SK-N-SH (cell line): ENCODE measurements at regions not wholly inside any gene's neighbourhood (a gene's known extent, or its start where the extent isn't known, plus 50 kb on each side); places are given as distances from the start of the nearest gene placed in this dataset.
A peak's percentile ranks its signal among the peaks of the same experiment; 100 is the strongest.

ENCODE experiments used
- CTCF ChIA-PET: fragments of 300-600, 350-600 bp; formaldehyde crosslinking; extraction: SDS; loops from one replicate; lab custom pipeline; 2021; lab: Yijun Ruan, JAX
- POLR2A ChIA-PET: fragments of 350-600 bp; sonication (Branson Sonifier 250); formaldehyde crosslinking; extraction: SDS; loops from one replicate; lab custom pipeline; 2020; ENCODE audit warnings: antibody characterized with exemption, inconsistent platforms; lab: Yijun Ruan, JAX
- DNase-seq: peaks from one replicate; pipeline ENCODE4 v3.0.0; 2012
- H2AFZ ChIP-seq: fragments of 200-600 bp; sonication (generic); 2 replicates; pipeline ENCODE4 v1.8.1; 2016; ENCODE audit warnings: antibody characterized with exemption, mild to moderate bottlenecking, low read depth
- H3F3A ChIP-seq: fragments of 200-600 bp; sonication (generic); replicated peaks from 2 replicates; pipeline ENCODE3; 2016; ENCODE audit warnings: antibody characterized with exemption, mild to moderate bottlenecking; ENCODE audit not compliant: insufficient read depth
- H3K27ac ChIP-seq, 2 experiments: fragments of 200-500 bp in 1 of 2; fragments of 200-600 bp in 1 of 2; sonication (Bioruptor generic) in 1 of 2; sonication (generic), shearing (Covaris generic) in 1 of 2; 2 replicates each; pipeline versions ENCODE4 v1.5.1 to v1.6.1; 2014 to 2016; ENCODE audit warnings: low read depth in 2 of 2, inconsistent platforms in 1 of 2, low read length in 1 of 2, mild to moderate bottlenecking in 1 of 2, mixed read lengths in 1 of 2
- H3K27me3 ChIP-seq: fragments of 200-600 bp; sonication (generic), shearing (Covaris generic); 2 replicates; pipeline ENCODE4 v1.6.1; 2016; ENCODE audit warnings: mixed run types; ENCODE audit not compliant: insufficient read depth
- H3K36me3 ChIP-seq, 2 experiments: fragments of 200-500 bp in 1 of 2; fragments of 200-600 bp in 1 of 2; sonication (Bioruptor generic) in 1 of 2; sonication (generic) in 1 of 2; replicated peaks in 1 of 2; 2 replicates each; pipeline versions ENCODE3 to v1.5.1; 2014 to 2016; ENCODE audit warnings: low read length in 1 of 2, mild to moderate bottlenecking in 1 of 2; ENCODE audit not compliant: insufficient read depth in 2 of 2, control insufficient read depth in 1 of 2
- H3K4me1 ChIP-seq, 2 experiments: fragments of 200-500 bp in 1 of 2; fragments of 200-600 bp in 1 of 2; sonication (Bioruptor generic) in 1 of 2; sonication (generic), shearing (Covaris generic) in 1 of 2; 2 replicates each; pipeline versions ENCODE4 v1.5.1 to v1.6.1; 2014 to 2016; ENCODE audit warnings: low read depth in 1 of 2, low read length in 1 of 2, mixed run types in 1 of 2; ENCODE audit not compliant: insufficient read depth in 2 of 2, control insufficient read depth in 1 of 2
- H3K4me2 ChIP-seq: fragments of 200-600 bp; sonication (generic), shearing (Covaris generic); 2 replicates; pipeline ENCODE4 v1.6.1; 2017; ENCODE audit warnings: mixed run types
- H3K4me3 ChIP-seq, 2 experiments: fragments of 200-500 bp in 1 of 2; fragments of 200-600 bp in 1 of 2; sonication (Bioruptor generic) in 1 of 2; sonication (generic), shearing (Covaris generic) in 1 of 2; 2 replicates each; pipeline versions ENCODE4 v1.5.1 to v1.8.1; 2014 to 2016; ENCODE audit warnings: low read depth in 2 of 2, inconsistent platforms in 1 of 2, low read length in 1 of 2, mild to moderate bottlenecking in 1 of 2, mixed read lengths in 1 of 2, moderate library complexity in 1 of 2
- H3K79me2 ChIP-seq: fragments of 200-600 bp; sonication (generic); 2 replicates; pipeline ENCODE4 v1.8.1; 2017; ENCODE audit warnings: mild to moderate bottlenecking; ENCODE audit not compliant: insufficient read depth
- H3K9ac ChIP-seq: fragments of 200-600 bp; sonication (generic); 2 replicates; pipeline ENCODE4 v1.6.1; 2017; ENCODE audit warnings: mixed run types
- H3K9me2 ChIP-seq: fragments of 200-600 bp; sonication (generic); 2 replicates; pipeline ENCODE4 v1.6.1; 2017; ENCODE audit warnings: mixed run types
- H3K9me3 ChIP-seq: fragments of 200-600 bp; sonication (generic); 2 replicates; pipeline ENCODE4 v1.6.1; 2017; ENCODE audit warnings: mixed run types, mild to moderate bottlenecking, moderate library complexity
- H4K20me1 ChIP-seq: fragments of 200-600 bp; sonication (generic); 2 replicates; pipeline ENCODE4 v1.6.1; 2017; ENCODE audit warnings: mild to moderate bottlenecking, mixed run types; ENCODE audit not compliant: insufficient read depth
- EZH2phosphoT487 ChIP-seq: fragments of 200-600 bp; sonication (generic); IDR thresholded peaks from 2 replicates; pipeline ENCODE4 v1.6.1; 2017; ENCODE audit warnings: low read depth, mixed run types, mild to moderate bottlenecking, antibody characterized with exemption, moderate library complexity, borderline replicate concordance
- FOXM1 ChIP-seq: IDR thresholded peaks from 2 replicates; pipeline ENCODE4 v1.4.0; 2012; ENCODE audit warnings: low read depth, mild to moderate bottlenecking
- GABPA ChIP-seq: IDR thresholded peaks from 2 replicates; pipeline ENCODE4 v1.4.0; 2012; ENCODE audit warnings: low read depth, mild to moderate bottlenecking
- GATA2 ChIP-seq: sonication (generic); formaldehyde crosslinking; IDR thresholded peaks from 2 replicates; pipeline ENCODE4 v1.5.0; 2020; ENCODE audit warnings: mild to moderate bottlenecking, missing genetic modification reagents
- MXI1 ChIP-seq: IDR thresholded peaks from 2 replicates; pipeline ENCODE4 v1.6.1; 2012; ENCODE audit warnings: mild to moderate bottlenecking, low read depth, low read length, improper control_type of control experiment
- NFIC ChIP-seq: IDR thresholded peaks from 2 replicates; pipeline ENCODE4 v1.4.0; 2012; ENCODE audit warnings: borderline replicate concordance
- NRF1 ChIP-seq: IDR thresholded peaks from 2 replicates; pipeline ENCODE4 v1.6.1; 2012; ENCODE audit warnings: low read depth, mild to moderate bottlenecking, low read length
- POLR2AphosphoS5 ChIP-seq: IDR thresholded peaks from 2 replicates; pipeline ENCODE4 v1.6.1; 2012; ENCODE audit warnings: low read depth, low read length
- RFX5 ChIP-seq: IDR thresholded peaks from 2 replicates; pipeline ENCODE4 v1.6.1; 2012; ENCODE audit warnings: mild to moderate bottlenecking, improper control_type of control experiment, low read length
- RXRA ChIP-seq: IDR thresholded peaks from 2 replicates; pipeline ENCODE4 v1.4.0; 2012; ENCODE audit warnings: low read depth, mild to moderate bottlenecking, borderline replicate concordance
- TCF12 ChIP-seq: IDR thresholded peaks from 2 replicates; pipeline ENCODE4 v1.4.0; 2012
- whole genome bisulfite sequencing: methylation state at CpG from one replicate; pipeline ENCODE4 v1.1.6; 2017; ENCODE audit warnings: low lambda C conversion rate; 5-methylcytosine and 5-hydroxymethylcytosine counted together
- TF ChIP-seq, protein P1 (sequence below): fragments of 200-600 bp; sonication (generic); IDR thresholded peaks from 2 replicates; pipeline ENCODE4 v1.6.1; 2017; ENCODE audit warnings: antibody characterized with exemption, mild to moderate bottlenecking, moderate library complexity
- TF ChIP-seq, protein P2 (sequence below): IDR thresholded peaks from 2 replicates; pipeline ENCODE4; 2012
- TF ChIP-seq, protein P3 (sequence below): fragments of 150-350 bp; IDR thresholded peaks from 2 replicates; pipeline ENCODE4 v1.6.1; 2017; ENCODE audit warnings: antibody characterized with exemption, low read length, low read depth, borderline replicate concordance
- TF ChIP-seq, protein P4 (sequence below): IDR thresholded peaks from 2 replicates; pipeline ENCODE4 v1.6.1; 2012; ENCODE audit warnings: mild to moderate bottlenecking, low read depth, low read length, moderate library complexity

DNA sequence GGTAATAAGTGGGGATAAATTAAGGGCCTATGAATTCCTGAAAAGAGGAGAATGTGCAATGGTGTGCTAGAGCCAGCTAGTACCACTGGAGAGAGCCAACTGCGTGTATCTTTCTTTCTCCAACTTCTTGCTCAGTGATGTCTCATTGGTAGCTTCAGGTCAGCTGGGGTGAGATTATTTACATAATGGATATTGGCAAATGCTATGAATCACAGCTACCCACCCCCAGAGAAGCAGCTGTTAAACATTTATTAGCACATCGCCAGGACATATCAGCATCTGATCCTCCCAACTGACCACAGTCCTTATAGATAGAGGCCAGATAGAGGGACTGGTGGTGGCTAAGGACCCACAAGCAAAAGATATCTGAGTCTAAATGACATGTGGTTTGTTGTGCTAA, 421.3 kb downstream of the ACTL7B start:
- TF ChIP-seq RXRA = no peak
- no peak for TF ChIP-seq GABPA
- no peak for TF ChIP-seq TCF12
- H2AFZ ChIP-seq = no peak overlapping the region
- DNase-seq = no peak
- POLR2A ChIA-PET = no interaction called here
- H3K36me3 ChIP-seq = peaks cover 0 to 4% of the 10 kb centered on the region in 2 experiments
- no peaks in the 10 kb centered on the region for H3K79me2 ChIP-seq
- no peaks in the 10 kb centered on the region for H3K9me2 ChIP-seq
- no peak overlapping the region for H3K9ac ChIP-seq
- H3F3A ChIP-seq = peaks cover 1% of the 10 kb centered on the region
- WGBS = 47% methylated on average over 2 of the region's 2 CpGs
- CTCF ChIA-PET = no interaction called here
- peaks cover 9% of the 10 kb centered on the region; the same call in 1 of the 2 replicates for H3K9me3 ChIP-seq
- H3K4me3 ChIP-seq = no peak overlapping the region
- H4K20me1 ChIP-seq = no peaks in the 10 kb centered on the region
- no peak overlapping the region for H3K27ac ChIP-seq
- no peaks in the 10 kb centered on the region for H3K4me1 ChIP-seq
- H3K27me3 ChIP-seq = no peaks in the 10 kb centered on the region
- H3K4me2 ChIP-seq = no peak overlapping the region

DNA sequence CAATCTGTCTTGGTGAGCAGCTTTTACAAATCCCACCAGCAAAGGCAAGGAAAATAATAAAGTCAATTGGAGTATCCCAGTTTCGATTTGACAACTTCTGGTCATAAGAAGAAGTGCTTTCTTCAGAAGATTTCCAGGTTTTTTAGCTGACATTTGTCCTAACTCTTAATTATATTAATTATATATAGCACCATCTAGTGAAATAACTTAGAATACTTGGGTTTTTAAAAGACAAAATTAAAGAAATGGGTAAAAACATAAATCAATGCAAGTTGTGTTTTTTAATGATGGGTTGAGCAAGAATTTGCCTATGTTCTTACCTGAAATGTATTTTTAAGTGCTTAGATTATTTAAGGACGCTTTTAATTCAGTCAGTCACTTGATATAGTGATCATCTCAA, 421.8 kb downstream of the ACTL7B start:
- Histone ChIP-seq H3K27ac (no peak overlapping the region), H3K9ac (no peak overlapping the region), H3K9me2 (no peaks in the 10 kb centered on the region), H4K20me1 (no peaks in the 10 kb centered on the region), H2AFZ (no peak overlapping the region), H3K4me3 (no peak overlapping the region), H3K27me3 (no peaks in the 10 kb centered on the region), H3K79me2 (no peaks in the 10 kb centered on the region), H3K36me3 (peaks cover 0 to 4% of the 10 kb centered on the region in 2 experiments), H3K9me3 (peaks cover 9% of the 10 kb centered on the region; the same call in 1 of the 2 replicates), H3F3A (no peaks in the 10 kb centered on the region), H3K4me1 (no peaks in the 10 kb centered on the region), H3K4me2 (no peak overlapping the region)
- POLR2A ChIA-PET = no interaction called here
- CTCF ChIA-PET = interaction anchor here (1.1 kb wide), 1 partner anchor 100 kb away, joined by 3 read pairs; no protein-coding TSS in a partner anchor
- TF ChIP-seq, protein P1, sequence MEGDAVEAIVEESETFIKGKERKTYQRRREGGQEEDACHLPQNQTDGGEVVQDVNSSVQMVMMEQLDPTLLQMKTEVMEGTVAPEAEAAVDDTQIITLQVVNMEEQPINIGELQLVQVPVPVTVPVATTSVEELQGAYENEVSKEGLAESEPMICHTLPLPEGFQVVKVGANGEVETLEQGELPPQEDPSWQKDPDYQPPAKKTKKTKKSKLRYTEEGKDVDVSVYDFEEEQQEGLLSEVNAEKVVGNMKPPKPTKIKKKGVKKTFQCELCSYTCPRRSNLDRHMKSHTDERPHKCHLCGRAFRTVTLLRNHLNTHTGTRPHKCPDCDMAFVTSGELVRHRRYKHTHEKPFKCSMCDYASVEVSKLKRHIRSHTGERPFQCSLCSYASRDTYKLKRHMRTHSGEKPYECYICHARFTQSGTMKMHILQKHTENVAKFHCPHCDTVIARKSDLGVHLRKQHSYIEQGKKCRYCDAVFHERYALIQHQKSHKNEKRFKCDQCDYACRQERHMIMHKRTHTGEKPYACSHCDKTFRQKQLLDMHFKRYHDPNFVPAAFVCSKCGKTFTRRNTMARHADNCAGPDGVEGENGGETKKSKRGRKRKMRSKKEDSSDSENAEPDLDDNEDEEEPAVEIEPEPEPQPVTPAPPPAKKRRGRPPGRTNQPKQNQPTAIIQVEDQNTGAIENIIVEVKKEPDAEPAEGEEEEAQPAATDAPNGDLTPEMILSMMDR = peak; percentile 31
- no peak for TF ChIP-seq FOXM1
- DNase-seq = no peak
- 25% methylated on average over 2 of the region's 2 CpGs for WGBS

DNA sequence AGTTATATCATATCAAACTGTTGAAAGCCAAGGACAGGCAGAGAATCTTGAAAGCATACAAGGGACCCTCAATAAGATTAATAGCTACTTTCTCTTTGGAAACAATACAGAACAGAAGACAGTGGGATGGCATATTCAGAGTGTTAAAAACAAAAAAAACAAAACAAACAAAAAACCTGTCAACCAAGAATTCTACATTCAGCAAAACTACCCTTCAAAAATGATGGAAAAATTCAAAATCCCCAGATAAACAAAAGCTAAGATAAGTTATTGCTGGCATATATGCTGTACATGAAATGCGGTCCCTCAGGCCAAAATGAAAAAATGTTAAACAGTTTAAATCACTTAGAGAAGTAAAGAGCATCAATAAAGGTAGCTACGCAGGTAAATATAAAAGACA, 425.1 kb downstream of the ACTL7B start:
- no peak overlapping the region for H3K4me2 ChIP-seq
- 63% methylated on average over 2 of the region's 2 CpGs for WGBS
- H3K36me3 ChIP-seq = peaks cover 0 to 4% of the 10 kb centered on the region in 2 experiments
- peaks cover 9% of the 10 kb centered on the region; the same call in 1 of the 2 replicates for H3K9me3 ChIP-seq
- H4K20me1 ChIP-seq = no peaks in the 10 kb centered on the region
- POLR2A ChIA-PET = no interaction called here
- H3K27me3 ChIP-seq = no peaks in the 10 kb centered on the region
- H3K9ac ChIP-seq = no peak overlapping the region
- H3K4me3 ChIP-seq = no peak overlapping the region
- no peak for DNase-seq
- H3K9me2 ChIP-seq = no peaks in the 10 kb centered on the region
- H2AFZ ChIP-seq = no peak overlapping the region
- H3K4me1 ChIP-seq = no peaks in the 10 kb centered on the region
- CTCF ChIA-PET = no interaction called here
- no peaks in the 10 kb centered on the region for H3F3A ChIP-seq
- no peak overlapping the region for H3K27ac ChIP-seq
- H3K79me2 ChIP-seq = no peaks in the 10 kb centered on the region
- TF ChIP-seq EZH2phosphoT487 (no peak), POLR2AphosphoS5 (no peak), NFIC (no peak), FOXM1 (no peak), NRF1 (no peak), RFX5 (no peak), GATA2 (CRISPR knock-in tag) (no peak), MXI1 (no peak)
- TF ChIP-seq, protein P2, sequence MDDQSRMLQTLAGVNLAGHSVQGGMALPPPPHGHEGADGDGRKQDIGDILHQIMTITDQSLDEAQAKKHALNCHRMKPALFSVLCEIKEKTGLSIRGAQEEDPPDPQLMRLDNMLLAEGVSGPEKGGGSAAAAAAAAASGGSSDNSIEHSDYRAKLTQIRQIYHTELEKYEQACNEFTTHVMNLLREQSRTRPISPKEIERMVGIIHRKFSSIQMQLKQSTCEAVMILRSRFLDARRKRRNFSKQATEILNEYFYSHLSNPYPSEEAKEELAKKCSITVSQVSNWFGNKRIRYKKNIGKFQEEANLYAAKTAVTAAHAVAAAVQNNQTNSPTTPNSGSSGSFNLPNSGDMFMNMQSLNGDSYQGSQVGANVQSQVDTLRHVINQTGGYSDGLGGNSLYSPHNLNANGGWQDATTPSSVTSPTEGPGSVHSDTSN = no peak
- TF ChIP-seq, protein P3, sequence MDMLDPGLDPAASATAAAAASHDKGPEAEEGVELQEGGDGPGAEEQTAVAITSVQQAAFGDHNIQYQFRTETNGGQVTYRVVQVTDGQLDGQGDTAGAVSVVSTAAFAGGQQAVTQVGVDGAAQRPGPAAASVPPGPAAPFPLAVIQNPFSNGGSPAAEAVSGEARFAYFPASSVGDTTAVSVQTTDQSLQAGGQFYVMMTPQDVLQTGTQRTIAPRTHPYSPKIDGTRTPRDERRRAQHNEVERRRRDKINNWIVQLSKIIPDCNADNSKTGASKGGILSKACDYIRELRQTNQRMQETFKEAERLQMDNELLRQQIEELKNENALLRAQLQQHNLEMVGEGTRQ = no peak
- TF ChIP-seq, protein P4, sequence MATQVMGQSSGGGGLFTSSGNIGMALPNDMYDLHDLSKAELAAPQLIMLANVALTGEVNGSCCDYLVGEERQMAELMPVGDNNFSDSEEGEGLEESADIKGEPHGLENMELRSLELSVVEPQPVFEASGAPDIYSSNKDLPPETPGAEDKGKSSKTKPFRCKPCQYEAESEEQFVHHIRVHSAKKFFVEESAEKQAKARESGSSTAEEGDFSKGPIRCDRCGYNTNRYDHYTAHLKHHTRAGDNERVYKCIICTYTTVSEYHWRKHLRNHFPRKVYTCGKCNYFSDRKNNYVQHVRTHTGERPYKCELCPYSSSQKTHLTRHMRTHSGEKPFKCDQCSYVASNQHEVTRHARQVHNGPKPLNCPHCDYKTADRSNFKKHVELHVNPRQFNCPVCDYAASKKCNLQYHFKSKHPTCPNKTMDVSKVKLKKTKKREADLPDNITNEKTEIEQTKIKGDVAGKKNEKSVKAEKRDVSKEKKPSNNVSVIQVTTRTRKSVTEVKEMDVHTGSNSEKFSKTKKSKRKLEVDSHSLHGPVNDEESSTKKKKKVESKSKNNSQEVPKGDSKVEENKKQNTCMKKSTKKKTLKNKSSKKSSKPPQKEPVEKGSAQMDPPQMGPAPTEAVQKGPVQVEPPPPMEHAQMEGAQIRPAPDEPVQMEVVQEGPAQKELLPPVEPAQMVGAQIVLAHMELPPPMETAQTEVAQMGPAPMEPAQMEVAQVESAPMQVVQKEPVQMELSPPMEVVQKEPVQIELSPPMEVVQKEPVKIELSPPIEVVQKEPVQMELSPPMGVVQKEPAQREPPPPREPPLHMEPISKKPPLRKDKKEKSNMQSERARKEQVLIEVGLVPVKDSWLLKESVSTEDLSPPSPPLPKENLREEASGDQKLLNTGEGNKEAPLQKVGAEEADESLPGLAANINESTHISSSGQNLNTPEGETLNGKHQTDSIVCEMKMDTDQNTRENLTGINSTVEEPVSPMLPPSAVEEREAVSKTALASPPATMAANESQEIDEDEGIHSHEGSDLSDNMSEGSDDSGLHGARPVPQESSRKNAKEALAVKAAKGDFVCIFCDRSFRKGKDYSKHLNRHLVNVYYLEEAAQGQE = no peak
